HEK293 (cell line): ENCODE measurements at regions not wholly inside any gene's neighbourhood (a gene's known extent, or its start where the extent isn't known, plus 50 kb on each side); places are given as distances from the start of the nearest gene placed in this dataset.

Source experiments
- CTCF ChIP-seq: fragments of 450-650 bp; formaldehyde crosslinking; IDR thresholded peaks from 2 replicates; pipeline ENCODE4 v1.5.1; 2016; ENCODE audit warnings: missing biosample characterization, missing genetic modification characterization
- KLF10 ChIP-seq: fragments of 450-650 bp; IDR thresholded peaks from 2 replicates; pipeline ENCODE4 v1.5.1; 2018; ENCODE audit warnings: missing biosample characterization, mild to moderate bottlenecking, missing genetic modification characterization
- REPIN1 ChIP-seq: fragments of 450-650 bp; formaldehyde crosslinking; IDR thresholded peaks from 2 replicates; pipeline ENCODE4 v1.5.1; 2017; ENCODE audit warnings: missing biosample characterization, missing genetic modification characterization, low read depth
- REST ChIP-seq: fragments of 450-650 bp; formaldehyde crosslinking; IDR thresholded peaks from 2 replicates; pipeline ENCODE4 v1.5.1; 2016; ENCODE audit warnings: missing biosample characterization, missing genetic modification characterization
- SALL2 ChIP-seq: fragments of 450-650 bp; formaldehyde crosslinking; IDR thresholded peaks from 2 replicates; pipeline ENCODE4 v1.5.0; 2017; ENCODE audit warnings: missing biosample characterization, mild to moderate bottlenecking, missing genetic modification characterization, borderline replicate concordance
- TSHZ1 ChIP-seq: fragments of 450-650 bp; formaldehyde crosslinking; IDR thresholded peaks from 2 replicates; pipeline ENCODE4 v1.5.1; 2016; ENCODE audit warnings: missing biosample characterization, missing genetic modification characterization, borderline replicate concordance
- ZBTB20 ChIP-seq: fragments of 450-650 bp; formaldehyde crosslinking; IDR thresholded peaks from 2 replicates; pipeline ENCODE4 v1.5.1; 2016; ENCODE audit warnings: missing biosample characterization, missing genetic modification characterization
- ZNF23 ChIP-seq: fragments of 450-650 bp; formaldehyde crosslinking; IDR thresholded peaks from 2 replicates; pipeline ENCODE4 v1.5.1; 2016; ENCODE audit warnings: missing biosample characterization, missing genetic modification characterization, borderline replicate concordance
- ZNF274 ChIP-seq, 2 experiments: fragments of 200-500 bp in 1 of 2; fragments of 450-650 bp in 1 of 2; sonication (Bioruptor generic) in 1 of 2; formaldehyde crosslinking in 1 of 2; IDR thresholded peaks; 2 replicates each; pipeline versions ENCODE4 v1.5.1 to v1.6.1; 2014 to 2016; ENCODE audit warnings: borderline replicate concordance in 1 of 2, inconsistent platforms in 1 of 2, low read length in 1 of 2, missing biosample characterization in 1 of 2, missing genetic modification characterization in 1 of 2
- ZNF302 ChIP-seq: fragments of 450-650 bp; formaldehyde crosslinking; IDR thresholded peaks from 2 replicates; pipeline ENCODE4 v1.5.1; 2016; ENCODE audit warnings: missing biosample characterization, missing genetic modification characterization, low read depth
- ZNF449 ChIP-seq: fragments of 450-650 bp; formaldehyde crosslinking; IDR thresholded peaks from 2 replicates; pipeline ENCODE4 v1.5.1; 2017; ENCODE audit warnings: missing biosample characterization, mild to moderate bottlenecking, missing genetic modification characterization, moderate library complexity
- ZNF561 ChIP-seq: fragments of 450-650 bp; IDR thresholded peaks from 2 replicates; pipeline ENCODE4 v1.5.1; 2018; ENCODE audit warnings: missing biosample characterization, missing genetic modification characterization, borderline replicate concordance
- ZNF610 ChIP-seq: fragments of 450-650 bp; formaldehyde crosslinking; IDR thresholded peaks from 2 replicates; pipeline ENCODE4 v1.5.1; 2016; ENCODE audit warnings: missing biosample characterization, missing genetic modification characterization, borderline replicate concordance
- ZNF707 ChIP-seq: fragments of 450-650 bp; formaldehyde crosslinking; IDR thresholded peaks from 2 replicates; pipeline ENCODE4 v1.5.1; 2016; ENCODE audit warnings: missing biosample characterization, missing genetic modification characterization

GRCh38 chr9:131800366-131800765 lies 60.5 kb upstream of the RAPGEF1 start:
- TF ChIP-seq CTCF (tag by site-specific recombination) (no peak), KLF10 (tag by site-specific recombination) (no peak), ZNF707 (tag by site-specific recombination) (no peak), ZNF274 (IDR thresholded peaks at IDR 0.05; ENCODE audit: low read length) (no peak), ZNF274 (tag by site-specific recombination; IDR thresholded peaks at IDR 0.05; ENCODE audit: borderline replicate concordance) (no peak), REST (tag by site-specific recombination) (no peak), REPIN1 (tag by site-specific recombination) (no peak), ZNF561 (no peak), ZNF302 (tag by site-specific recombination) (no peak), ZNF449 (no peak), SALL2 (tag by site-specific recombination) (no peak), ZNF610 (tag by site-specific recombination) (no peak), ZBTB20 (tag by site-specific recombination) (no peak), TSHZ1 (tag by site-specific recombination) (no peak), ZNF23 (no peak)
